Medulla oblongata (tissue), 1 donor: ENCODE measurements at regions not wholly inside any gene's neighbourhood (a gene's known extent, or its start where the extent isn't known, plus 50 kb on each side); places are given as distances from the start of the nearest gene placed in this dataset.
"Not testable (repeated sequence)": the region's sequence is repeated elsewhere in the genome, so short reads cannot be mapped to it uniquely, and the experiment has no call there.

Experiments
- DNase-seq: peaks from one replicate; pipeline ENCODE4 v3.0.0-alpha.2; 2015; ENCODE audit errors: extremely low spot score

GRCh38 chr12:131509701-131510100 is 201.2 kb upstream of the SFSWAP start:
- no peak for DNase-seq

- DNase-seq = no peak
Observed at GRCh38 chr12:131510431-131510830, 200.5 kb upstream of the SFSWAP start.

GRCh38 chr12:131511391-131511802 is 199.5 kb upstream of the SFSWAP start:
- peak; percentile 21 for DNase-seq

- DNase-seq = no peak
Observed at GRCh38 chr12:131511803-131512561, 198.9 kb upstream of the SFSWAP start.

- no peak for DNase-seq
Observed at GRCh38 chr12:131513606-131514005, 197.3 kb upstream of the SFSWAP start.

- not testable (repeated sequence) for DNase-seq
Observed at GRCh38 chr12:131520553-131520952, 190.3 kb upstream of the SFSWAP start.

GRCh38 chr12:131521326-131521725 is 189.6 kb upstream of the SFSWAP start:
- no peak for DNase-seq

GRCh38 chr12:131525795-131526508 is 184.9 kb upstream of the SFSWAP start:
- DNase-seq = no peak

- DNase-seq = no peak
Observed at GRCh38 chr12:131527092-131527491, 183.8 kb upstream of the SFSWAP start.

- DNase-seq = no peak
Observed at GRCh38 chr12:131527736-131528135, 183.2 kb upstream of the SFSWAP start.

GRCh38 chr12:131528144-131528543 is 182.7 kb upstream of the SFSWAP start:
- no peak for DNase-seq

GRCh38 chr12:131528667-131529066 is 182.2 kb upstream of the SFSWAP start:
- no peak for DNase-seq

GRCh38 chr12:131529196-131530040 is 181.5 kb upstream of the SFSWAP start:
- DNase-seq = no peak

- DNase-seq = no peak
Observed at GRCh38 chr12:131530041-131530332, 180.9 kb upstream of the SFSWAP start.

- no peak for DNase-seq
Observed at GRCh38 chr12:131530422-131530821, 180.5 kb upstream of the SFSWAP start.

GRCh38 chr12:131533139-131533538 is 177.8 kb upstream of the SFSWAP start:
- no peak for DNase-seq

GRCh38 chr12:131535779-131536178 is 175.1 kb upstream of the SFSWAP start:
- no peak for DNase-seq

GRCh38 chr12:131536337-131536736 is 174.6 kb upstream of the SFSWAP start:
- no peak for DNase-seq

GRCh38 chr12:131536766-131537165 is 174.1 kb upstream of the SFSWAP start:
- DNase-seq = no peak

- DNase-seq = no peak
Observed at GRCh38 chr12:131537267-131537958, 173.5 kb upstream of the SFSWAP start.

GRCh38 chr12:131539381-131539780 is 171.5 kb upstream of the SFSWAP start:
- no peak for DNase-seq

- no peak for DNase-seq
Observed at GRCh38 chr12:131540138-131540623, 170.7 kb upstream of the SFSWAP start.
